ENCODE measurements at regions not wholly inside any gene's neighbourhood (a gene's known extent, or its start where the extent isn't known, plus 50 kb on each side); places are given as distances from the start of the nearest gene placed in this dataset.

DNA sequence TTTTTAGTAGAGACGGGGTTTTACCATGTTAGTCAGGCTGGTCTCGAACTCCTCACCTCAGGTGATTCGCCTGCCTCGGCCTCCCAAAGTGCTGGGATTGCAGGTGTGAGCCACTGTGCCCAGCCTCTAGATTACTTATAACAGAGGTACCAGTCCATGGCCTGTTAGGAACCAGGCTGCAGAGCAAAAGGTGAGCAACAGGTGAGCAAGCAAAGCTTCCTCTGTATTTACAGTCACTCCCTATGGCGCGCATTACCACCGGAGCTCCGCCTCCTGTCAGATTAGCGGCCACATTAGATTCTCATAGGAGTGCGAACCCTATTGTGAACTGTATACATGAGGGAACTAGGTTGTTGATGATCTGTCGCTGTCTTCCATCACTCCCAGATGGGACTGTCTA is 178.0 kb upstream of the SALL4 start:
- TF ChIP-seq POLR2A (IDR thresholded peaks at IDR 0.05): no peak
- TF ChIP-seq, protein P1, sequence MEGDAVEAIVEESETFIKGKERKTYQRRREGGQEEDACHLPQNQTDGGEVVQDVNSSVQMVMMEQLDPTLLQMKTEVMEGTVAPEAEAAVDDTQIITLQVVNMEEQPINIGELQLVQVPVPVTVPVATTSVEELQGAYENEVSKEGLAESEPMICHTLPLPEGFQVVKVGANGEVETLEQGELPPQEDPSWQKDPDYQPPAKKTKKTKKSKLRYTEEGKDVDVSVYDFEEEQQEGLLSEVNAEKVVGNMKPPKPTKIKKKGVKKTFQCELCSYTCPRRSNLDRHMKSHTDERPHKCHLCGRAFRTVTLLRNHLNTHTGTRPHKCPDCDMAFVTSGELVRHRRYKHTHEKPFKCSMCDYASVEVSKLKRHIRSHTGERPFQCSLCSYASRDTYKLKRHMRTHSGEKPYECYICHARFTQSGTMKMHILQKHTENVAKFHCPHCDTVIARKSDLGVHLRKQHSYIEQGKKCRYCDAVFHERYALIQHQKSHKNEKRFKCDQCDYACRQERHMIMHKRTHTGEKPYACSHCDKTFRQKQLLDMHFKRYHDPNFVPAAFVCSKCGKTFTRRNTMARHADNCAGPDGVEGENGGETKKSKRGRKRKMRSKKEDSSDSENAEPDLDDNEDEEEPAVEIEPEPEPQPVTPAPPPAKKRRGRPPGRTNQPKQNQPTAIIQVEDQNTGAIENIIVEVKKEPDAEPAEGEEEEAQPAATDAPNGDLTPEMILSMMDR (IDR thresholded peaks at IDR 0.05): no peak

All from body of pancreas (tissue), 4 donors.